Adrenal gland (tissue), 5 donors: ENCODE measurements at regions not wholly inside any gene's neighbourhood (a gene's known extent, or its start where the extent isn't known, plus 50 kb on each side); places are given as distances from the start of the nearest gene placed in this dataset.

Experiments
- CTCF ChIP-seq, 6 experiments: fragments of 450-650 bp in 4 of 6; fragments of 200-600 bp in 2 of 6; sonication (generic) in 1 of 6; IDR thresholded peaks; 1 replicate in 5 of 6; 2 replicates in 1 of 6; pipeline versions ENCODE4 v1.5.1 to v1.8.0; 2016 to 2021; ENCODE audit warnings: antibody characterized with exemption in 6 of 6, mild to moderate bottlenecking in 2 of 6, moderate library complexity in 1 of 6
- POLR2A ChIP-seq, 2 donors: fragments of 450-650 bp; IDR thresholded peaks; one replicate each; pipeline ENCODE4 v1.6.1; 2017; ENCODE audit warnings: antibody characterized with exemption in 2 of 2, mild to moderate bottlenecking in 2 of 2, moderate library complexity in 1 of 2
- donor health status: DM: no; HTN: no; CAD: no.

- TF ChIP-seq POLR2A (IDR thresholded peaks at IDR 0.05) = no peak
- no peak for TF ChIP-seq CTCF (IDR thresholded peaks at IDR 0.05)
Measured at GRCh38 chr5:35336230-35336629, 105.9 kb upstream of the PRLR start.
